CD14-positive monocyte (primary cell): ENCODE measurements at regions not wholly inside any gene's neighbourhood (a gene's known extent, or its start where the extent isn't known, plus 50 kb on each side); places are given as distances from the start of the nearest gene placed in this dataset.

Experiments
- DNase-seq, 3 donors: peaks; one replicate each; pipeline ENCODE4 v3.0.0-alpha.2; 2011 to 2022
- H2AFZ ChIP-seq: 2 replicates; pipeline ENCODE4 v1.6.0; 2012; ENCODE audit warnings: mild to moderate bottlenecking, low read depth, low read length, inconsistent platforms; ENCODE audit not compliant: insufficient read depth, poor library complexity, severe bottlenecking
- H3K27ac ChIP-seq, 2 donors: 1 replicate in 1 of 2; 2 replicates in 1 of 2; pipeline ENCODE4 v1.5.1; 2012 to 2013; ENCODE audit warnings: low read length in 2 of 2, control low read depth in 1 of 2, inconsistent platforms in 1 of 2, low read depth in 1 of 2, mild to moderate bottlenecking in 1 of 2
- H3K27me3 ChIP-seq, 2 donors: one replicate each; pipeline versions ENCODE4 v1.6.0 to v1.6.1; 2011 to 2013; ENCODE audit warnings: low read length in 2 of 2; ENCODE audit not compliant: control insufficient read depth in 2 of 2, insufficient read depth in 2 of 2
- H3K36me3 ChIP-seq, 2 donors: replicated peaks in 1 of 2; 1 replicate in 1 of 2; 2 replicates in 1 of 2; pipeline versions ENCODE4 v1.5.1 to v1.6.1; 2012 to 2013; ENCODE audit warnings: low read length in 2 of 2, control low read depth in 1 of 2, inconsistent platforms in 1 of 2, mild to moderate bottlenecking in 1 of 2; ENCODE audit not compliant: insufficient read depth in 2 of 2, control insufficient read depth in 1 of 2
- H3K4me1 ChIP-seq, 2 donors: 1 replicate in 1 of 2; 2 replicates in 1 of 2; pipeline versions ENCODE4 v1.5.1 to v1.6.1; 2012 to 2013; ENCODE audit warnings: low read length in 2 of 2, control low read depth in 1 of 2, inconsistent platforms in 1 of 2, mild to moderate bottlenecking in 1 of 2, moderate library complexity in 1 of 2; ENCODE audit not compliant: insufficient read depth in 2 of 2, control insufficient read depth in 1 of 2
- H3K4me2 ChIP-seq: replicated peaks from 2 replicates; pipeline ENCODE3; 2012; ENCODE audit warnings: low read length, moderate library complexity, mild to moderate bottlenecking; ENCODE audit not compliant: poor library complexity, severe bottlenecking; ENCODE audit errors: extremely low read depth
- H3K4me3 ChIP-seq, 3 experiments: fragments of 200-600 bp in 1 of 3; sonication (generic) in 1 of 3; replicated peaks in 1 of 3; 1 replicate in 2 of 3; 2 replicates in 1 of 3; pipeline ENCODE4 v1.5.1; 2011 to 2013; ENCODE audit warnings: low read length in 3 of 3, mild to moderate bottlenecking in 3 of 3, control low read depth in 2 of 3, low read depth in 2 of 3, inconsistent platforms in 1 of 3, moderate library complexity in 1 of 3
- H3K79me2 ChIP-seq: 2 replicates; pipeline ENCODE4 v1.6.0; 2012; ENCODE audit warnings: mild to moderate bottlenecking, control low read depth, inconsistent platforms, low read length, moderate library complexity; ENCODE audit not compliant: insufficient read depth
- H3K9ac ChIP-seq: 2 replicates; pipeline ENCODE4 v1.6.0; 2017; ENCODE audit warnings: low read length, mild to moderate bottlenecking; ENCODE audit not compliant: insufficient read depth, poor library complexity, severe bottlenecking
- H3K9me3 ChIP-seq, 2 donors: replicated peaks in 1 of 2; 1 replicate in 1 of 2; 2 replicates in 1 of 2; pipeline versions ENCODE4 v1.5.1 to v1.6.1; 2012 to 2013; ENCODE audit warnings: low read length in 2 of 2, control low read depth in 1 of 2; ENCODE audit not compliant: control insufficient read depth in 1 of 2, insufficient read depth in 1 of 2
- H4K20me1 ChIP-seq: 2 replicates; pipeline ENCODE4 v1.6.0; 2012; ENCODE audit warnings: mild to moderate bottlenecking, low read length, control low read depth, moderate library complexity; ENCODE audit not compliant: insufficient read depth
- H3K27ac Mint-ChIP-seq, 7 donors: one replicate each; pipeline ENCODE4 v1.8.0; 2020; ENCODE audit warnings: mild to moderate bottlenecking in 7 of 7, mixed read lengths in 7 of 7, moderate library complexity in 6 of 7, inconsistent platforms in 2 of 7
- H3K27me3 Mint-ChIP-seq, 3 donors: one replicate each; pipeline ENCODE4 v1.8.0; 2021 to 2022; ENCODE audit warnings: low read depth in 3 of 3, mild to moderate bottlenecking in 3 of 3, mixed read lengths in 3 of 3, moderate library complexity in 3 of 3, inconsistent platforms in 1 of 3
- H3K36me3 Mint-ChIP-seq, 2 donors: one replicate each; pipeline ENCODE4 v1.8.0; 2020; ENCODE audit warnings: mixed read lengths in 2 of 2, inconsistent platforms in 1 of 2, mild to moderate bottlenecking in 1 of 2
- H3K4me1 Mint-ChIP-seq: one replicate; pipeline ENCODE4 v1.8.0; 2020; ENCODE audit warnings: mild to moderate bottlenecking, mixed read lengths
- H3K4me3 Mint-ChIP-seq, 2 donors: one replicate each; pipeline ENCODE4 v1.8.0; 2020; ENCODE audit warnings: mild to moderate bottlenecking in 2 of 2, mixed read lengths in 2 of 2, moderate library complexity in 1 of 2
- H3K9me3 Mint-ChIP-seq, 7 donors: one replicate each; pipeline ENCODE4 v1.8.0; 2020 to 2022; ENCODE audit warnings: mixed read lengths in 7 of 7, mild to moderate bottlenecking in 6 of 7, moderate library complexity in 6 of 7, inconsistent platforms in 2 of 7
- WGBS: methylation state at CpG from one replicate; pipeline ENCODE4 v1.1.5; 2013; ENCODE audit warnings: missing lambda C conversion rate; ENCODE audit not compliant: insufficient coverage; 5-methylcytosine and 5-hydroxymethylcytosine counted together
- intact Hi-C, 2 donors: fragments of 100-400 bp; cut with micrococcal nuclease; formaldehyde crosslinking; loops; one replicate each; pipeline versions ENCODE4 v1.15.0 to v1.15.1; 2023
- TF ChIP-seq, protein P1 (sequence below): fragments of 200-600 bp; IDR thresholded peaks from one replicate; pipeline ENCODE4 v1.8.0; 2022; ENCODE audit warnings: antibody characterized with exemption, mild to moderate bottlenecking

DNA sequence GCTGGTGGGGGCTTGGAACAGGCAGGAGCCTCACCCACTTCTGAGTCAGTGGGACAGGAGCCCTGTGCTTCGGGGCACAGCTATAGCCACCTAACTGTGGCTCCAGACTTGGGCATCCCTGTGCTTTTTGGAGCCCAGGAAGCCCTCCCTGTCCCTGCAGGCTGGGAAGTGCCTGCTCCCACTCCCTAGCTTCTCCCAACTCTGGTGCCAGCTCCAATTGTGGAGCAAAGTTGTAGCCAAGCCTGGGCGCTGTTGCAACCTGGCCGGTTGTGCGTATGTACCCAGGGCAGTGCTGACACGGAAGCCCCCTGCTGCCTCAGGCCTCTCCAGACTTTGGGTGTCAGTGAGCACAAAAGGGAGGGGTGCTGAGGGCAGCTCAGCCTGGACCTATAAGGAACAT lies 601.7 kb upstream of the GJE1 start:
- TF ChIP-seq, protein P1, sequence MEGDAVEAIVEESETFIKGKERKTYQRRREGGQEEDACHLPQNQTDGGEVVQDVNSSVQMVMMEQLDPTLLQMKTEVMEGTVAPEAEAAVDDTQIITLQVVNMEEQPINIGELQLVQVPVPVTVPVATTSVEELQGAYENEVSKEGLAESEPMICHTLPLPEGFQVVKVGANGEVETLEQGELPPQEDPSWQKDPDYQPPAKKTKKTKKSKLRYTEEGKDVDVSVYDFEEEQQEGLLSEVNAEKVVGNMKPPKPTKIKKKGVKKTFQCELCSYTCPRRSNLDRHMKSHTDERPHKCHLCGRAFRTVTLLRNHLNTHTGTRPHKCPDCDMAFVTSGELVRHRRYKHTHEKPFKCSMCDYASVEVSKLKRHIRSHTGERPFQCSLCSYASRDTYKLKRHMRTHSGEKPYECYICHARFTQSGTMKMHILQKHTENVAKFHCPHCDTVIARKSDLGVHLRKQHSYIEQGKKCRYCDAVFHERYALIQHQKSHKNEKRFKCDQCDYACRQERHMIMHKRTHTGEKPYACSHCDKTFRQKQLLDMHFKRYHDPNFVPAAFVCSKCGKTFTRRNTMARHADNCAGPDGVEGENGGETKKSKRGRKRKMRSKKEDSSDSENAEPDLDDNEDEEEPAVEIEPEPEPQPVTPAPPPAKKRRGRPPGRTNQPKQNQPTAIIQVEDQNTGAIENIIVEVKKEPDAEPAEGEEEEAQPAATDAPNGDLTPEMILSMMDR: no peak
- Mint-ChIP-seq H3K4me3 (no peak overlapping the region), H3K9me3 (peaks cover 0 to 11% (median 4%) of the 10 kb centered on the region in 7 donors), H3K27me3 (peaks cover 0 to 1% (median 0%) of the 10 kb centered on the region in 3 donors), H3K4me1 (no peaks in the 10 kb centered on the region), H3K36me3 (no peaks in the 10 kb centered on the region), H3K27ac (peak overlapping the region in 1 of 7 donors; percentile 40)
- no peak overlapping the region for H2AFZ ChIP-seq
- H3K27me3 ChIP-seq: no peaks in the 10 kb centered on the region
- no peak overlapping the region for H3K27ac ChIP-seq
- H3K4me3 ChIP-seq: no peak overlapping the region
- 91% methylated on average over 5 of the region's 5 CpGs for WGBS
- DNase-seq: no peak
- H3K9ac ChIP-seq: no peak overlapping the region
- intact Hi-C loops: no loop called here
- H3K4me2 ChIP-seq: no peak overlapping the region
- H3K79me2 ChIP-seq: no peaks in the 10 kb centered on the region
- H4K20me1 ChIP-seq: no peaks in the 10 kb centered on the region
- no peaks in the 10 kb centered on the region for H3K4me1 ChIP-seq
- peaks cover 15 to 22% of the 10 kb centered on the region in 2 donors for H3K9me3 ChIP-seq
- H3K36me3 ChIP-seq: no peaks in the 10 kb centered on the region

DNA sequence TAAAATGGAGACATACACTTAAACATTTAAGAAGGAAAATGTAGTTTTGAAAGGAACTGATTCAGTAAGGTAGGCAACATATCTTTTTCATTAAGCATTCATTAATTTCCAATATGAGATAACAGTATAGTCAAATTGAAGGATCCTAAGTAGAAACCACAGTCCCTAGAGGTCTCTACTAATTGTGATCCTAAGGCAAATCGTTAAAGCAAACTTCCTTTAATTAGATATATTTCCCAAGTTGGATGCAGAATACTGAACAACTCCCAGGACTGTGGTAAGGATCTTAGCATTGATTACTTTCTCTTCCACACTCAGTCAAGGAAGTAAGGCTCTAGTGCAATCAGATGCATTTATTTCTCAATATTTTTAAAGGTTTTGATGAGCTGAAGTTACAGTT lies 604.1 kb upstream of the GJE1 start:
- peaks cover 0 to 13% (median 4%) of the 10 kb centered on the region in 7 donors for H3K9me3 Mint-ChIP-seq
- H4K20me1 ChIP-seq: no peaks in the 10 kb centered on the region
- no peak overlapping the region for H3K4me2 ChIP-seq
- no CpG with 5 or more reads among the region's 1 CpG for WGBS
- no peaks in the 10 kb centered on the region for H3K4me1 Mint-ChIP-seq
- H3K4me3 ChIP-seq: no peak overlapping the region
- no peak overlapping the region for H3K4me3 Mint-ChIP-seq
- H3K27ac Mint-ChIP-seq: no peak overlapping the region
- no peaks in the 10 kb centered on the region for H3K4me1 ChIP-seq
- no peaks in the 10 kb centered on the region for H3K36me3 ChIP-seq
- no peaks in the 10 kb centered on the region for H3K27me3 ChIP-seq
- DNase-seq: no peak
- no peaks in the 10 kb centered on the region for H3K79me2 ChIP-seq
- H3K27ac ChIP-seq: no peak overlapping the region
- intact Hi-C loops: no loop called here
- no peak overlapping the region for H2AFZ ChIP-seq
- TF ChIP-seq, protein P1: no peak
- no peaks in the 10 kb centered on the region for H3K36me3 Mint-ChIP-seq
- H3K9ac ChIP-seq: no peak overlapping the region
- peaks cover 0 to 1% (median 0%) of the 10 kb centered on the region in 3 donors for H3K27me3 Mint-ChIP-seq
- peaks cover 15 to 18% of the 10 kb centered on the region in 2 donors for H3K9me3 ChIP-seq
